PFSK-1 (cell line): ENCODE measurements at regions not wholly inside any gene's neighbourhood (a gene's known extent, or its start where the extent isn't known, plus 50 kb on each side); places are given as distances from the start of the nearest gene placed in this dataset.

ENCODE experiments used
- POLR2AphosphoS5 ChIP-seq: IDR thresholded peaks from 2 replicates; pipeline ENCODE4 v1.6.1; 2012; ENCODE audit warnings: low read depth, mild to moderate bottlenecking, control low read depth, low read length, moderate library complexity
- REST ChIP-seq, 2 experiments: IDR thresholded peaks; 2 replicates each; pipeline versions ENCODE4 v1.6.1 to v1.8.0; 2011 to 2012; ENCODE audit warnings: low read depth in 2 of 2, low read length in 2 of 2, control low read depth in 1 of 2, inconsistent platforms in 1 of 2, mild to moderate bottlenecking in 1 of 2, moderate library complexity in 1 of 2; ENCODE audit not compliant: insufficient read depth in 1 of 2
- TAF1 ChIP-seq: IDR thresholded peaks from 2 replicates; pipeline ENCODE4 v1.6.1; 2012; ENCODE audit warnings: low read length, control low read depth, borderline replicate concordance; ENCODE audit not compliant: insufficient read depth

DNA sequence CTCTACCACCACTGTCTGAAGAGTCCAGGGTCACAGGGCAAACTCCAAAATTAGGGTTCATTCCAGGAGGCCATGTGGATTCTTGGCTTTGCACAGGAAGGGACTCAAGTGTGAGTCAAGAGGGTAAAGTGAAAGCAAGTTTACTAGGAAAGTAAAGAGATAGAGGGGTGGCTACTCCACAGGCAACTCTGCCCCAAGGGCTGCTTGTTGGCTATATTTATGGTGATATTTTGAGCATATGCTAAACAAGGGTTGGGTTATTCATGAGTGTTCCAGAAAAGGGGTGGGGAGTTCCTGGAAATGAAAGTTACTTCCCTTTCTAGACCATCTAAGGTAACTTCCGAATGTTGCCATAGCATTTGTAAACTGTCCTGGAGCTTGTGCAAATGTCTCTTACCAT lies 1222.0 kb upstream of the TENM3 start:
- TF ChIP-seq POLR2AphosphoS5 (no peak), REST (IDR thresholded peaks at IDR 0.05; ENCODE audit: insufficient read depth in 1 of 2, low read depth in 2 of 2, low read length in 2 of 2) (no peak), TAF1 (no peak)
